Activated CD4-positive, alpha-beta T cell treated with anti-CD3 and anti-CD28 coated beads for 36 hours (primary cell): ENCODE measurements at regions not wholly inside any gene's neighbourhood (a gene's known extent, or its start where the extent isn't known, plus 50 kb on each side); places are given as distances from the start of the nearest gene placed in this dataset.
A peak's percentile ranks its signal among the peaks of the same experiment; 100 is the strongest.

ENCODE experiments used
- ATAC-seq: fragments of 200-7000 bp; cut with Tn5 transposase; one replicate; pipeline ENCODE4 v1.10.0; 2021; ENCODE audit warnings: mild to moderate bottlenecking, moderate library complexity
- CTCF ChIA-PET: fragments of 350-600 bp; sonication (Branson Sonifier 250); formaldehyde crosslinking; loops from one replicate; lab custom pipeline; 2021; ENCODE audit warnings: antibody characterized with exemption; lab: Charles Lee
- POLR2A ChIA-PET: fragments of 350-600 bp; sonication (Branson Sonifier 250); formaldehyde crosslinking; loops from one replicate; lab custom pipeline; 2021; ENCODE audit warnings: antibody characterized with exemption, inconsistent platforms; lab: Charles Lee
- DNase-seq: peaks from one replicate; pipeline ENCODE4 v3.0.0-alpha.2; 2020
- H3K27ac Mint-ChIP-seq: one replicate; pipeline ENCODE4 v1.8.0; 2021; ENCODE audit warnings: mixed read lengths
- H3K27me3 Mint-ChIP-seq: one replicate; pipeline ENCODE4 v1.8.0; 2021; ENCODE audit warnings: mixed read lengths
- H3K36me3 Mint-ChIP-seq: one replicate; pipeline ENCODE4 v1.8.0; 2021; ENCODE audit warnings: low read depth, mixed read lengths
- H3K4me1 Mint-ChIP-seq: one replicate; pipeline ENCODE4 v1.8.0; 2021; ENCODE audit warnings: mixed read lengths
- H3K4me3 Mint-ChIP-seq: one replicate; pipeline ENCODE4 v1.8.0; 2021; ENCODE audit warnings: mild to moderate bottlenecking, moderate library complexity, mixed read lengths
- H3K9me3 Mint-ChIP-seq: one replicate; pipeline ENCODE4 v1.8.0; 2021; ENCODE audit warnings: low read depth, mixed read lengths
- intact Hi-C, 2 experiments: fragments of 100-400 bp; cut with DNase I in 1 of 2; cut with micrococcal nuclease in 1 of 2; formaldehyde crosslinking; loops; one replicate each; pipeline versions ENCODE4 v1.14.2 to v1.15.1; 2022 to 2024; cut with DNase I, micrococcal nuclease

GRCh38 chr5:125826214-125826613 is 597.0 kb upstream of the GRAMD2B start:
- Mint-ChIP-seq H3K36me3 (no peaks in the 10 kb centered on the region), H3K4me3 (no peak overlapping the region), H3K27me3 (no peaks in the 10 kb centered on the region), H3K4me1 (no peaks in the 10 kb centered on the region), H3K9me3 (peaks cover 7% of the 10 kb centered on the region), H3K27ac (no peak overlapping the region)
- intact Hi-C loops = no loop called here
- POLR2A ChIA-PET = no interaction called here
- DNase-seq = no peak
- ATAC-seq = no peak
- CTCF ChIA-PET = no interaction called here

- H3K4me1 Mint-ChIP-seq = no peaks in the 10 kb centered on the region
- no peak for ATAC-seq
- H3K27ac Mint-ChIP-seq = no peak overlapping the region
- H3K36me3 Mint-ChIP-seq = no peaks in the 10 kb centered on the region
- CTCF ChIA-PET = no interaction called here
- intact Hi-C loops = no loop called here
- H3K4me3 Mint-ChIP-seq = no peak overlapping the region
- no peaks in the 10 kb centered on the region for H3K27me3 Mint-ChIP-seq
- H3K9me3 Mint-ChIP-seq = peaks cover 7% of the 10 kb centered on the region
- POLR2A ChIA-PET = no interaction called here
- no peak for DNase-seq
These were observed 593.9 kb upstream of the GRAMD2B start for GRCh38 chr5:125829349-125829748.

- Mint-ChIP-seq H3K27ac (no peak overlapping the region), H3K27me3 (no peaks in the 10 kb centered on the region)
- intact Hi-C loops = no loop called here
These were observed 589.8 kb upstream of the GRAMD2B start for GRCh38 chr5:125833398-125833797.

GRCh38 chr5:125834438-125835115 is 588.6 kb upstream of the GRAMD2B start:
- no peaks in the 10 kb centered on the region for H3K27me3 Mint-ChIP-seq
- H3K27ac Mint-ChIP-seq = no peak overlapping the region
- H3K4me3 Mint-ChIP-seq = no peak overlapping the region
- intact Hi-C loops = no loop called here
- no peaks in the 10 kb centered on the region for H3K9me3 Mint-ChIP-seq
- CTCF ChIA-PET = no interaction called here
- DNase-seq (no peak), ATAC-seq (no peak)
- POLR2A ChIA-PET = no interaction called here
- H3K4me1 Mint-ChIP-seq = no peaks in the 10 kb centered on the region
- H3K36me3 Mint-ChIP-seq = no peaks in the 10 kb centered on the region

More at GRCh38 chr5:125833398-125833797, 589.8 kb upstream of the GRAMD2B start:
- ChIA-PET CTCF (no interaction called here), POLR2A (no interaction called here)
- ATAC-seq (no peak), DNase-seq (no peak)
- no peaks in the 10 kb centered on the region for H3K36me3 Mint-ChIP-seq
- no peak overlapping the region for H3K4me3 Mint-ChIP-seq
- H3K9me3 Mint-ChIP-seq = peaks cover 4% of the 10 kb centered on the region
- H3K4me1 Mint-ChIP-seq = no peaks in the 10 kb centered on the region

GRCh38 chr5:125835293-125836172 is 587.7 kb upstream of the GRAMD2B start:
- Mint-ChIP-seq H3K27me3 (no peaks in the 10 kb centered on the region), H3K36me3 (no peaks in the 10 kb centered on the region), H3K4me3 (no peak overlapping the region), H3K27ac (no peak overlapping the region), H3K9me3 (no peaks in the 10 kb centered on the region), H3K4me1 (no peaks in the 10 kb centered on the region)
- DNase-seq = peak; percentile 4
- ChIA-PET POLR2A (no interaction called here), CTCF (no interaction called here)
- intact Hi-C loops = no loop called here
- ATAC-seq = no peak

- DNase-seq (no peak), ATAC-seq (no peak)
- no peaks in the 10 kb centered on the region for H3K4me1 Mint-ChIP-seq
- ChIA-PET POLR2A (no interaction called here), CTCF (no interaction called here)
- H3K36me3 Mint-ChIP-seq = no peaks in the 10 kb centered on the region
- intact Hi-C loops = no loop called here
- no peaks in the 10 kb centered on the region for H3K27me3 Mint-ChIP-seq
- no peak overlapping the region for H3K4me3 Mint-ChIP-seq
- no peaks in the 10 kb centered on the region for H3K9me3 Mint-ChIP-seq
- H3K27ac Mint-ChIP-seq = no peak overlapping the region
These were observed 587.0 kb upstream of the GRAMD2B start for GRCh38 chr5:125836256-125836655.

- H3K36me3 Mint-ChIP-seq = no peaks in the 10 kb centered on the region
- H3K27me3 Mint-ChIP-seq = no peaks in the 10 kb centered on the region
- no peak overlapping the region for H3K27ac Mint-ChIP-seq
- CTCF ChIA-PET = no interaction called here
- no peaks in the 10 kb centered on the region for H3K4me1 Mint-ChIP-seq
- no peak overlapping the region for H3K4me3 Mint-ChIP-seq
- POLR2A ChIA-PET = no interaction called here
- intact Hi-C loops = no loop called here
- peaks cover 5% of the 10 kb centered on the region for H3K9me3 Mint-ChIP-seq
- DNase-seq = no peak
- ATAC-seq = no peak
These were observed 585.3 kb upstream of the GRAMD2B start for GRCh38 chr5:125837866-125838265.

GRCh38 chr5:125847561-125847960 is 575.6 kb upstream of the GRAMD2B start:
- peaks cover 16% of the 10 kb centered on the region for H3K9me3 Mint-ChIP-seq

GRCh38 chr5:125848751-125849150 is 574.5 kb upstream of the GRAMD2B start:
- Mint-ChIP-seq H3K27me3 (no peaks in the 10 kb centered on the region), H3K9me3 (peaks cover 9% of the 10 kb centered on the region), H3K4me3 (no peak overlapping the region), H3K4me1 (no peaks in the 10 kb centered on the region), H3K27ac (no peak overlapping the region), H3K36me3 (no peaks in the 10 kb centered on the region)
- DNase-seq (no peak), ATAC-seq (no peak)
- intact Hi-C loops = no loop called here
- POLR2A ChIA-PET = no interaction called here
- CTCF ChIA-PET = no interaction called here

More at GRCh38 chr5:125847561-125847960, 575.6 kb upstream of the GRAMD2B start:
- POLR2A ChIA-PET = no interaction called here
- Mint-ChIP-seq H3K36me3 (no peaks in the 10 kb centered on the region), H3K27ac (no peak overlapping the region), H3K4me3 (no peak overlapping the region), H3K4me1 (no peaks in the 10 kb centered on the region), H3K27me3 (no peaks in the 10 kb centered on the region)
- intact Hi-C loops = no loop called here
- no peak for DNase-seq
- no peak for ATAC-seq
- CTCF ChIA-PET = no interaction called here

GRCh38 chr5:125856949-125857348 is 566.3 kb upstream of the GRAMD2B start:
- no peak overlapping the region for H3K27ac Mint-ChIP-seq

GRCh38 chr5:125863579-125863978 is 559.6 kb upstream of the GRAMD2B start:
- DNase-seq (no peak), ATAC-seq (no peak)
- H3K9me3 Mint-ChIP-seq = peaks cover 11% of the 10 kb centered on the region
- no peaks in the 10 kb centered on the region for H3K4me1 Mint-ChIP-seq
- H3K27me3 Mint-ChIP-seq = no peaks in the 10 kb centered on the region
- intact Hi-C loops = no loop called here
- CTCF ChIA-PET = interaction anchor here (0.8 kb wide), 1 partner anchor 17 kb away, joined by 3 read pairs; no protein-coding TSS in a partner anchor
- H3K27ac Mint-ChIP-seq = no peak overlapping the region
- no peaks in the 10 kb centered on the region for H3K36me3 Mint-ChIP-seq
- H3K4me3 Mint-ChIP-seq = no peak overlapping the region
- POLR2A ChIA-PET = no interaction called here

More at GRCh38 chr5:125856949-125857348, 566.3 kb upstream of the GRAMD2B start:
- Mint-ChIP-seq H3K27me3 (no peaks in the 10 kb centered on the region), H3K4me1 (no peaks in the 10 kb centered on the region), H3K36me3 (no peaks in the 10 kb centered on the region), H3K9me3 (peaks cover 13% of the 10 kb centered on the region), H3K4me3 (no peak overlapping the region)
- intact Hi-C loops = no loop called here
- ChIA-PET POLR2A (no interaction called here), CTCF (no interaction called here)
- DNase-seq (no peak), ATAC-seq (no peak)
